GM06990 (cell line): ENCODE measurements at regions not wholly inside any gene's neighbourhood (a gene's known extent, or its start where the extent isn't known, plus 50 kb on each side); places are given as distances from the start of the nearest gene placed in this dataset.

Experiments used
- DNase-seq: peaks from one replicate; pipeline ENCODE4 v3.0.0-alpha.2; 2011; ENCODE audit not compliant: insufficient read length; ENCODE audit errors: extremely low read depth
- H3K27me3 ChIP-seq: replicated peaks from 2 replicates; pipeline ENCODE4 v1.6.0; 2011; ENCODE audit warnings: low read length; ENCODE audit not compliant: control insufficient read depth, insufficient read depth
- H3K36me3 ChIP-seq: 2 replicates; pipeline ENCODE4 v1.5.1; 2011; ENCODE audit warnings: low read length; ENCODE audit not compliant: control insufficient read depth, insufficient read depth
- H3K4me3 ChIP-seq: replicated peaks from 2 replicates; pipeline ENCODE4 v1.5.1; 2011; ENCODE audit warnings: low read depth, mild to moderate bottlenecking, control low read depth, low read length
- TF ChIP-seq, protein P1 (sequence below): IDR thresholded peaks from 2 replicates; pipeline ENCODE4 v1.5.1; 2011; ENCODE audit warnings: low read length, control low read depth, mild to moderate bottlenecking, inconsistent platforms; ENCODE audit not compliant: insufficient read depth, poor library complexity, severe bottlenecking

DNA sequence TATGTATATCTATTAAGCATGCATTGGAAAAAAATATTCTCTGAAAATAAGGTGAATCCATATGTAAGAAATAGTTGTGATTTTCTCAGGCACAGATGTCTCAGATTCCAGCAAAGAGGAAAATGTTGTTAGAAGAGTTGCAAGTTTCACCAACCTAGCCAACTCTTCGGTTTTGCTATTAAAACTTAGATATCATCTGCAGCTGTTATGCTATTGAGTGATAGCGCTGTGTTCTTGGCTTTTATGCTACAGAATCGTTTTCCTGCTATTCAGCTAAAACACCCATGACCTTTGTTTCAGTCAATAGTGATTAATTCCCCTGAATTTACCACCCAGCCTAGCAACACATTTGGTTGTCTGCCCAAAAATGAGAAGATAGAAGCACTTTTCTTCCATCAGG, 795.6 kb upstream of the ANO3 start:
- TF ChIP-seq, protein P1, sequence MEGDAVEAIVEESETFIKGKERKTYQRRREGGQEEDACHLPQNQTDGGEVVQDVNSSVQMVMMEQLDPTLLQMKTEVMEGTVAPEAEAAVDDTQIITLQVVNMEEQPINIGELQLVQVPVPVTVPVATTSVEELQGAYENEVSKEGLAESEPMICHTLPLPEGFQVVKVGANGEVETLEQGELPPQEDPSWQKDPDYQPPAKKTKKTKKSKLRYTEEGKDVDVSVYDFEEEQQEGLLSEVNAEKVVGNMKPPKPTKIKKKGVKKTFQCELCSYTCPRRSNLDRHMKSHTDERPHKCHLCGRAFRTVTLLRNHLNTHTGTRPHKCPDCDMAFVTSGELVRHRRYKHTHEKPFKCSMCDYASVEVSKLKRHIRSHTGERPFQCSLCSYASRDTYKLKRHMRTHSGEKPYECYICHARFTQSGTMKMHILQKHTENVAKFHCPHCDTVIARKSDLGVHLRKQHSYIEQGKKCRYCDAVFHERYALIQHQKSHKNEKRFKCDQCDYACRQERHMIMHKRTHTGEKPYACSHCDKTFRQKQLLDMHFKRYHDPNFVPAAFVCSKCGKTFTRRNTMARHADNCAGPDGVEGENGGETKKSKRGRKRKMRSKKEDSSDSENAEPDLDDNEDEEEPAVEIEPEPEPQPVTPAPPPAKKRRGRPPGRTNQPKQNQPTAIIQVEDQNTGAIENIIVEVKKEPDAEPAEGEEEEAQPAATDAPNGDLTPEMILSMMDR: no peak
- DNase-seq: no peak
- Histone ChIP-seq H3K36me3 (no peaks in the 10 kb centered on the region), H3K4me3 (no peak overlapping the region), H3K27me3 (no peaks in the 10 kb centered on the region)

GRCh38 chr11:25537393-25537792, 794.5 kb upstream of the ANO3 start:
- H3K36me3 ChIP-seq: no peaks in the 10 kb centered on the region
- H3K4me3 ChIP-seq: no peak overlapping the region
- TF ChIP-seq, protein P1: no peak
- DNase-seq: no peak
- H3K27me3 ChIP-seq: no peaks in the 10 kb centered on the region

DNA sequence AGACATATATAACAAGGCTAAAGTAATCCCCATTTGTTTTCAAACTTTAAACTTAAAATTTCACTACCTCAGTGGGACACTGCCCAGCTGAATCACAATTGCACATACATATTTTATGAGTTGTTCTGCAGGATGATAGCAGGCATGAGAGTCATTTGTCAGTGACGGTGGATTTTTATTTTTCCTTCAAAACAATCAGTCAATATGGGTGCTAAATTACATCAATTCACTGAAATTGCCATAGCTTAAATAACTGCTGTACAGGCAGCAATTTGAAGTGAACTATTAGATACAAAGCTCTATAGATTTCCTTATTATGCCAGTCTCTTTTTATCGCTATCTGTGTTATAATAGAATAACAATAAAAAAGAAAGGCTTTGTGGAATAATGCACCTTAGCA, 784.6 kb upstream of the ANO3 start:
- no peak for DNase-seq
- TF ChIP-seq, protein P1: no peak
- Histone ChIP-seq H3K36me3 (no peaks in the 10 kb centered on the region), H3K27me3 (no peaks in the 10 kb centered on the region), H3K4me3 (no peak overlapping the region)

- H3K4me3 ChIP-seq: no peak overlapping the region
- no peaks in the 10 kb centered on the region for H3K36me3 ChIP-seq
- no peak for DNase-seq
- no peaks in the 10 kb centered on the region for H3K27me3 ChIP-seq
- TF ChIP-seq, protein P1: no peak
Measured at GRCh38 chr11:25562417-25562816, 769.5 kb upstream of the ANO3 start.

GRCh38 chr11:25565846-25566245, 766.1 kb upstream of the ANO3 start:
- Histone ChIP-seq H3K36me3 (no peaks in the 10 kb centered on the region), H3K27me3 (no peaks in the 10 kb centered on the region), H3K4me3 (no peak overlapping the region)
- TF ChIP-seq, protein P1: no peak
- DNase-seq: no peak

GRCh38 chr11:25566298-25567200, 765.4 kb upstream of the ANO3 start:
- Histone ChIP-seq H3K36me3 (no peaks in the 10 kb centered on the region), H3K27me3 (no peaks in the 10 kb centered on the region), H3K4me3 (no peak overlapping the region)
- DNase-seq: no peak
- TF ChIP-seq, protein P1: no peak
